Endothelial cell (in vitro differentiated cells): ENCODE measurements at regions not wholly inside any gene's neighbourhood (a gene's known extent, or its start where the extent isn't known, plus 50 kb on each side); places are given as distances from the start of the nearest gene placed in this dataset.

Source experiments
- DNase-seq: peaks from one replicate; pipeline ENCODE4 v3.0.0; 2021; ENCODE audit warnings: low spot score
- H3K27ac Mint-ChIP-seq: one replicate; pipeline ENCODE4 v1.8.0; 2021; ENCODE audit warnings: mixed read lengths, inconsistent platforms; ENCODE audit not compliant: unreplicated experiment
- H3K27me3 Mint-ChIP-seq: one replicate; pipeline ENCODE4 v1.8.0; 2021; ENCODE audit warnings: mild to moderate bottlenecking, moderate library complexity, mixed read lengths, inconsistent platforms; ENCODE audit not compliant: unreplicated experiment
- H3K36me3 Mint-ChIP-seq: one replicate; pipeline ENCODE4 v1.8.0; 2021; ENCODE audit warnings: mild to moderate bottlenecking, low read depth, mixed read lengths, inconsistent platforms; ENCODE audit not compliant: unreplicated experiment
- H3K4me1 Mint-ChIP-seq: one replicate; pipeline ENCODE4 v1.8.0; 2021; ENCODE audit warnings: mild to moderate bottlenecking, mixed read lengths, inconsistent platforms; ENCODE audit not compliant: unreplicated experiment
- H3K4me3 Mint-ChIP-seq: one replicate; pipeline ENCODE4 v1.8.0; 2021; ENCODE audit warnings: mild to moderate bottlenecking, mixed read lengths, inconsistent platforms; ENCODE audit not compliant: unreplicated experiment
- H3K9me3 Mint-ChIP-seq: one replicate; pipeline ENCODE4 v1.8.0; 2021; ENCODE audit warnings: mixed read lengths, inconsistent platforms; ENCODE audit not compliant: unreplicated experiment
- CTCF ChIP-seq: fragments of 200-600 bp; sonication (generic); IDR thresholded peaks from one replicate; pipeline ENCODE4 v1.5.0; 2021; ENCODE audit warnings: antibody characterized with exemption; ENCODE audit not compliant: unreplicated experiment

GRCh38 chr4:59834943-59835342 is 1365.2 kb upstream of the ADGRL3 start:
- Mint-ChIP-seq H3K27me3 (no peaks in the 10 kb centered on the region), H3K27ac (no peak overlapping the region), H3K9me3 (no peaks in the 10 kb centered on the region), H3K4me3 (no peak overlapping the region), H3K36me3 (no peaks in the 10 kb centered on the region), H3K4me1 (no peaks in the 10 kb centered on the region)
- DNase-seq = no peak
- TF ChIP-seq CTCF = no peak

GRCh38 chr4:59837751-59838150 is 1362.4 kb upstream of the ADGRL3 start:
- Mint-ChIP-seq H3K9me3 (no peaks in the 10 kb centered on the region), H3K27ac (no peak overlapping the region), H3K4me3 (no peak overlapping the region), H3K27me3 (no peaks in the 10 kb centered on the region), H3K36me3 (no peaks in the 10 kb centered on the region), H3K4me1 (no peaks in the 10 kb centered on the region)
- no peak for DNase-seq
- no peak for TF ChIP-seq CTCF

GRCh38 chr4:59838236-59838635 is 1361.9 kb upstream of the ADGRL3 start:
- TF ChIP-seq CTCF = no peak
- H3K27ac Mint-ChIP-seq = no peak overlapping the region
- H3K4me1 Mint-ChIP-seq = no peaks in the 10 kb centered on the region
- DNase-seq = no peak
- H3K36me3 Mint-ChIP-seq = no peaks in the 10 kb centered on the region
- H3K9me3 Mint-ChIP-seq = no peaks in the 10 kb centered on the region
- no peak overlapping the region for H3K4me3 Mint-ChIP-seq
- no peaks in the 10 kb centered on the region for H3K27me3 Mint-ChIP-seq

- Mint-ChIP-seq H3K4me3 (no peak overlapping the region), H3K27me3 (no peaks in the 10 kb centered on the region), H3K4me1 (no peaks in the 10 kb centered on the region), H3K36me3 (no peaks in the 10 kb centered on the region), H3K27ac (no peak overlapping the region), H3K9me3 (no peaks in the 10 kb centered on the region)
- TF ChIP-seq CTCF = no peak
- no peak for DNase-seq
Measured at GRCh38 chr4:59841698-59842097, 1358.4 kb upstream of the ADGRL3 start.

- DNase-seq = no peak
- Mint-ChIP-seq H3K27me3 (no peaks in the 10 kb centered on the region), H3K36me3 (no peaks in the 10 kb centered on the region), H3K4me3 (no peak overlapping the region), H3K9me3 (no peaks in the 10 kb centered on the region), H3K4me1 (no peaks in the 10 kb centered on the region), H3K27ac (no peak overlapping the region)
- no peak for TF ChIP-seq CTCF
Measured at GRCh38 chr4:59848457-59848856, 1351.7 kb upstream of the ADGRL3 start.
